ENCODE measurements at regions not wholly inside any gene's neighbourhood (a gene's known extent, or its start where the extent isn't known, plus 50 kb on each side); places are given as distances from the start of the nearest gene placed in this dataset.

- no peak overlapping the region for H3K4me3 ChIP-seq (ENCODE audit: low read depth, low read length, poor library complexity, severe bottlenecking)
- no peak overlapping the region for H3K27ac ChIP-seq (ENCODE audit: low read depth, low read length, poor library complexity, severe bottlenecking)
- no peaks in the 10 kb centered on the region for H3K4me1 ChIP-seq (ENCODE audit: insufficient read depth, low read length, poor library complexity, severe bottlenecking)
- no TSS peak for BruUV-seq (replicated peaks)
- H3K27me3 ChIP-seq (replicated peaks; ENCODE audit: insufficient read depth, low read depth, low read length, poor library complexity): no peaks in the 10 kb centered on the region
- ChIA-PET CTCF (no interaction called here), POLR2A (ENCODE audit: low non-redundant PET) (no interaction called here)
- no peaks in the 10 kb centered on the region for H3K9me3 ChIP-seq (ENCODE audit: low read depth, low read length, poor library complexity, severe bottlenecking)
- H3K36me3 ChIP-seq (ENCODE audit: insufficient read depth, low read length, poor library complexity, severe bottlenecking): no peaks in the 10 kb centered on the region
- intact Hi-C loops (cut with micrococcal nuclease; ENCODE audit: unreplicated experiment): no loop called here
- DNase-seq (ENCODE audit: low spot score): no peak
- TF ChIP-seq CTCF (conservative IDR thresholded peaks at IDR 0.05; ENCODE audit: low read depth, low read length) (no peak), EZH2 (IDR thresholded peaks at IDR 0.05; ENCODE audit: borderline replicate concordance, low read depth, low read length, poor library complexity, severe bottlenecking) (no peak)
Measured at GRCh38 chr21:27369978-27370571, 403.2 kb upstream of the ADAMTS5 start.

- BruUV-seq (replicated peaks): no TSS peak
- Histone ChIP-seq H3K36me3 (ENCODE audit: insufficient read depth, low read length, poor library complexity, severe bottlenecking) (no peaks in the 10 kb centered on the region), H3K27me3 (replicated peaks; ENCODE audit: insufficient read depth, low read depth, low read length, poor library complexity) (no peaks in the 10 kb centered on the region), H3K9me3 (ENCODE audit: low read depth, low read length, poor library complexity, severe bottlenecking) (no peaks in the 10 kb centered on the region), H3K27ac (ENCODE audit: low read depth, low read length, poor library complexity, severe bottlenecking) (no peak overlapping the region), H3K4me1 (ENCODE audit: insufficient read depth, low read length, poor library complexity, severe bottlenecking) (no peaks in the 10 kb centered on the region), H3K4me3 (ENCODE audit: low read depth, low read length, poor library complexity, severe bottlenecking) (no peak overlapping the region)
- ChIA-PET CTCF (no interaction called here), POLR2A (ENCODE audit: low non-redundant PET) (no interaction called here)
- TF ChIP-seq EZH2 (IDR thresholded peaks at IDR 0.05; ENCODE audit: borderline replicate concordance, low read depth, low read length, poor library complexity, severe bottlenecking) (no peak), CTCF (conservative IDR thresholded peaks at IDR 0.05; ENCODE audit: low read depth, low read length) (no peak)
- intact Hi-C loops (cut with micrococcal nuclease; ENCODE audit: unreplicated experiment): no loop called here
- DNase-seq (ENCODE audit: low spot score): no peak
Measured at GRCh38 chr21:27369234-27369633, 402.3 kb upstream of the ADAMTS5 start.

GRCh38 chr21:27366646-27367235 lies 399.9 kb upstream of the ADAMTS5 start:
- BruUV-seq (replicated peaks): no TSS peak
- Histone ChIP-seq H3K4me3 (ENCODE audit: low read depth, low read length, poor library complexity, severe bottlenecking) (no peak overlapping the region), H3K4me1 (ENCODE audit: insufficient read depth, low read length, poor library complexity, severe bottlenecking) (no peaks in the 10 kb centered on the region), H3K9me3 (ENCODE audit: low read depth, low read length, poor library complexity, severe bottlenecking) (peaks cover 2% of the 10 kb centered on the region), H3K27me3 (replicated peaks; ENCODE audit: insufficient read depth, low read depth, low read length, poor library complexity) (no peaks in the 10 kb centered on the region), H3K36me3 (ENCODE audit: insufficient read depth, low read length, poor library complexity, severe bottlenecking) (no peaks in the 10 kb centered on the region), H3K27ac (ENCODE audit: low read depth, low read length, poor library complexity, severe bottlenecking) (no peak overlapping the region)
- ChIA-PET POLR2A (ENCODE audit: low non-redundant PET) (no interaction called here), CTCF (no interaction called here)
- TF ChIP-seq EZH2 (IDR thresholded peaks at IDR 0.05; ENCODE audit: borderline replicate concordance, low read depth, low read length, poor library complexity, severe bottlenecking): no peak
- TF ChIP-seq CTCF (conservative IDR thresholded peaks at IDR 0.05; ENCODE audit: low read depth, low read length): no peak
- DNase-seq (ENCODE audit: low spot score): no peak
- intact Hi-C loops (cut with micrococcal nuclease; ENCODE audit: unreplicated experiment): no loop called here

Measured in A673 (cell line).